Liver (tissue), 3 donors: ENCODE measurements at regions not wholly inside any gene's neighbourhood (a gene's known extent, or its start where the extent isn't known, plus 50 kb on each side); places are given as distances from the start of the nearest gene placed in this dataset.

Experiments
- HNF4A ChIP-seq, 2 donors: conservative IDR thresholded peaks; 2 replicates each; pipeline ENCODE4 v1.6.1; 2016; ENCODE audit warnings: antibody characterized with exemption in 2 of 2, mild to moderate bottlenecking in 2 of 2
- JUND ChIP-seq, 2 donors: IDR thresholded peaks; 2 replicates each; pipeline ENCODE4 v1.6.1; 2016; ENCODE audit warnings: antibody characterized with exemption in 2 of 2
- RAD21 ChIP-seq, 2 donors: IDR thresholded peaks; 2 replicates each; pipeline ENCODE4 v1.6.1; 2016; ENCODE audit warnings: antibody characterized with exemption in 2 of 2, mild to moderate bottlenecking in 2 of 2
- TAF1 ChIP-seq: conservative IDR thresholded peaks from 2 replicates; pipeline ENCODE4 v1.6.1; 2016; ENCODE audit warnings: antibody characterized with exemption, mild to moderate bottlenecking
- YY1 ChIP-seq: IDR thresholded peaks from 2 replicates; pipeline ENCODE4 v1.6.1; 2016; ENCODE audit warnings: antibody characterized with exemption, mild to moderate bottlenecking
- TF ChIP-seq, protein P1 (sequence below): fragments of 150-350 bp; IDR thresholded peaks from 2 replicates; pipeline ENCODE4 v1.5.1; 2017; ENCODE audit warnings: improper control_type of control experiment, low read depth, low read length; ENCODE audit not compliant: missing input control
- TF ChIP-seq, protein P2 (sequence below): IDR thresholded peaks from 2 replicates; pipeline ENCODE4 v1.6.1; 2016; ENCODE audit warnings: antibody characterized with exemption, mild to moderate bottlenecking
- TF ChIP-seq, protein P3 (sequence below): IDR thresholded peaks from 2 replicates; pipeline ENCODE4 v1.6.1; 2016; ENCODE audit warnings: antibody characterized with exemption
- donor health status: healthy.
- donor health status: healthy.

DNA sequence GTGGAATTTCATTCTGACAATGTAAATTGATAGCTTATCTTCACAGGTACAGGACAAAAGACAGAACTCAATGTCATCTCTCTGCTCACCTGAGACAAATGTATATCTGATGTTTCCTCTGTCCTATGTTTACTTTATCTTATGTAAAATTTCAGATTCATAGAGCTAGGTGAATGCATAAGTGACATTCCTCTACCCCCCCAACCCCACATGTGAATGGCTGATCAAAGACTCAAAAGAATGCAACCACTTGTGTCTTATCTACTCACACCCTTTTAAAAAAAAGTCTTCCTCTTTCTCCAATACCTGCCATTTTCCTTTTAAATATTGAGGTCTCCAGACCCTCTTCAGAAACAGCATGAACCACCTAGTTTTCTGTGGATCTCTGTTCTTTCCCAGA, 736.6 kb upstream of the SEL1L start:
- TF ChIP-seq, protein P1, sequence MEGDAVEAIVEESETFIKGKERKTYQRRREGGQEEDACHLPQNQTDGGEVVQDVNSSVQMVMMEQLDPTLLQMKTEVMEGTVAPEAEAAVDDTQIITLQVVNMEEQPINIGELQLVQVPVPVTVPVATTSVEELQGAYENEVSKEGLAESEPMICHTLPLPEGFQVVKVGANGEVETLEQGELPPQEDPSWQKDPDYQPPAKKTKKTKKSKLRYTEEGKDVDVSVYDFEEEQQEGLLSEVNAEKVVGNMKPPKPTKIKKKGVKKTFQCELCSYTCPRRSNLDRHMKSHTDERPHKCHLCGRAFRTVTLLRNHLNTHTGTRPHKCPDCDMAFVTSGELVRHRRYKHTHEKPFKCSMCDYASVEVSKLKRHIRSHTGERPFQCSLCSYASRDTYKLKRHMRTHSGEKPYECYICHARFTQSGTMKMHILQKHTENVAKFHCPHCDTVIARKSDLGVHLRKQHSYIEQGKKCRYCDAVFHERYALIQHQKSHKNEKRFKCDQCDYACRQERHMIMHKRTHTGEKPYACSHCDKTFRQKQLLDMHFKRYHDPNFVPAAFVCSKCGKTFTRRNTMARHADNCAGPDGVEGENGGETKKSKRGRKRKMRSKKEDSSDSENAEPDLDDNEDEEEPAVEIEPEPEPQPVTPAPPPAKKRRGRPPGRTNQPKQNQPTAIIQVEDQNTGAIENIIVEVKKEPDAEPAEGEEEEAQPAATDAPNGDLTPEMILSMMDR: no peak
- TF ChIP-seq, protein P2, sequence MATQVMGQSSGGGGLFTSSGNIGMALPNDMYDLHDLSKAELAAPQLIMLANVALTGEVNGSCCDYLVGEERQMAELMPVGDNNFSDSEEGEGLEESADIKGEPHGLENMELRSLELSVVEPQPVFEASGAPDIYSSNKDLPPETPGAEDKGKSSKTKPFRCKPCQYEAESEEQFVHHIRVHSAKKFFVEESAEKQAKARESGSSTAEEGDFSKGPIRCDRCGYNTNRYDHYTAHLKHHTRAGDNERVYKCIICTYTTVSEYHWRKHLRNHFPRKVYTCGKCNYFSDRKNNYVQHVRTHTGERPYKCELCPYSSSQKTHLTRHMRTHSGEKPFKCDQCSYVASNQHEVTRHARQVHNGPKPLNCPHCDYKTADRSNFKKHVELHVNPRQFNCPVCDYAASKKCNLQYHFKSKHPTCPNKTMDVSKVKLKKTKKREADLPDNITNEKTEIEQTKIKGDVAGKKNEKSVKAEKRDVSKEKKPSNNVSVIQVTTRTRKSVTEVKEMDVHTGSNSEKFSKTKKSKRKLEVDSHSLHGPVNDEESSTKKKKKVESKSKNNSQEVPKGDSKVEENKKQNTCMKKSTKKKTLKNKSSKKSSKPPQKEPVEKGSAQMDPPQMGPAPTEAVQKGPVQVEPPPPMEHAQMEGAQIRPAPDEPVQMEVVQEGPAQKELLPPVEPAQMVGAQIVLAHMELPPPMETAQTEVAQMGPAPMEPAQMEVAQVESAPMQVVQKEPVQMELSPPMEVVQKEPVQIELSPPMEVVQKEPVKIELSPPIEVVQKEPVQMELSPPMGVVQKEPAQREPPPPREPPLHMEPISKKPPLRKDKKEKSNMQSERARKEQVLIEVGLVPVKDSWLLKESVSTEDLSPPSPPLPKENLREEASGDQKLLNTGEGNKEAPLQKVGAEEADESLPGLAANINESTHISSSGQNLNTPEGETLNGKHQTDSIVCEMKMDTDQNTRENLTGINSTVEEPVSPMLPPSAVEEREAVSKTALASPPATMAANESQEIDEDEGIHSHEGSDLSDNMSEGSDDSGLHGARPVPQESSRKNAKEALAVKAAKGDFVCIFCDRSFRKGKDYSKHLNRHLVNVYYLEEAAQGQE: no peak
- TF ChIP-seq YY1: no peak
- TF ChIP-seq, protein P3, sequence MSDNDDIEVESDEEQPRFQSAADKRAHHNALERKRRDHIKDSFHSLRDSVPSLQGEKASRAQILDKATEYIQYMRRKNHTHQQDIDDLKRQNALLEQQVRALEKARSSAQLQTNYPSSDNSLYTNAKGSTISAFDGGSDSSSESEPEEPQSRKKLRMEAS: no peak
- no peak for TF ChIP-seq RAD21 (IDR thresholded peaks at IDR 0.05)
- TF ChIP-seq JUND (IDR thresholded peaks at IDR 0.05): no peak
- no peak for TF ChIP-seq HNF4A (conservative IDR thresholded peaks at IDR 0.05)
- TF ChIP-seq TAF1: no peak
